ENCODE measurements at regions not wholly inside any gene's neighbourhood (a gene's known extent, or its start where the extent isn't known, plus 50 kb on each side); places are given as distances from the start of the nearest gene placed in this dataset.

DNA sequence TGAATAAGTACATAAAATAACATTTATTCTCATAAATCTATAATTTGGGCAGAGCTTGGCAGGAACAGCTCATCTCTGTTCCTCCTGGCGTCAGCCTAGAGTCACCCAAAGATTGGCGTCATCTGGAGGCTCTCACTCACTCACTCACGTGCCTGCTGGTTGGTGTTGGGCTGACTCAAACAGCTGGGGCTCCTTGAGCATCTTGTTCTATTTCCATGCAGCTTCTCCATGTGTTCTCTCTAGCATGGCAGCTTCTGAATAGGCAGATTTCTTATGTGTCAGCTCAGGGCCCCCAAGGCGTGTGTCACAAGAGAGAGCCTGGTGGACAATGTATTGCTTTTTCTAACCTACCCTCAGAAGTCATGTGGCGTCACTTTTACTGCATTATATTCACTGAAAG, 70.6 kb upstream of the RAB3GAP2 start:
- no peaks in the 10 kb centered on the region for H3K36me3 Mint-ChIP-seq
- no peak overlapping the region for H3K27ac Mint-ChIP-seq
- DNase-seq (ENCODE audit: low spot score in 2 of 2): no peak
- no peaks in the 10 kb centered on the region for H3K9me3 Mint-ChIP-seq
- no peak for ATAC-seq

DNA sequence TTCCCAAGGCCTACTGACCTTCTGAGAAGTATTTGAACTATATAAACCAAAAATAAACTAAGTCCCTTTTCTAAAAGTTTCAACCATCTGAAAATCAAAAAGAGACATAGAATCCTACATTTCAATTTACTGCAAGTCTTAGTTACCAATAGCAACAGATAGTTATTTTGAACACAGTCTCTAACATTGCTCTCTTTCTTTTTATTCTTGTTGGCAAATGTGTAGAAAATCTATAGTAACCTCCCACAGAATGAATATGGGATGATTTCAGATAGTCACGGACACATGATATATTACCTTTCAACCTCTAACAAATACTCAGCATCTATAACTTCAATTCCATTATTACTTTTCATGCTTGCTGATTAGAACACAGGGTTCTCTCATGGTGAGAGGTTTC, 68.9 kb upstream of the RAB3GAP2 start:
- H3K9me3 Mint-ChIP-seq: no peaks in the 10 kb centered on the region
- DNase-seq (ENCODE audit: low spot score in 2 of 2): no peak
- no peak overlapping the region for H3K27ac Mint-ChIP-seq
- no peaks in the 10 kb centered on the region for H3K36me3 Mint-ChIP-seq
- ATAC-seq: no peak

DNA sequence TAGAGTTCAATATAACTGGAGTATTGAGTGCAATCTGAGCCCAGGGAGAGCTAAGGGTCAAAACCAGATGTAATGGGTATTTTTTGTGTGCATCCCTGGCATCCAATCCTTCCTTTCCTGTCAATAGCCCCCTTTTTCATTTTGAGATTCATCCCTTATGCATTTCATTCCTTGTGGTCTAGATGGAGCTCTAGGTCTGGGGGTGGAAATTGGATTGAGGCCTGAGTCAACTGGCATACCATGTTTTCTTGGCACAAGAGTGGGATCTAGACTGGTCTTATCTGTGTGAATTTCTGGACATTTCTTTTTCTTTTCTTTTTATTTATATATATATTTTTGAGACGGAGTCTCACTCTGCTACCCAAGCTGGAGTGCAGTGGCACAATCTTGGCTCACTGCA, 67.3 kb upstream of the RAB3GAP2 start:
- Mint-ChIP-seq H3K27ac (no peak overlapping the region), H3K36me3 (no peaks in the 10 kb centered on the region), H3K9me3 (no peaks in the 10 kb centered on the region)
- DNase-seq (ENCODE audit: low spot score in 2 of 2): no peak
- no peak for ATAC-seq

DNA sequence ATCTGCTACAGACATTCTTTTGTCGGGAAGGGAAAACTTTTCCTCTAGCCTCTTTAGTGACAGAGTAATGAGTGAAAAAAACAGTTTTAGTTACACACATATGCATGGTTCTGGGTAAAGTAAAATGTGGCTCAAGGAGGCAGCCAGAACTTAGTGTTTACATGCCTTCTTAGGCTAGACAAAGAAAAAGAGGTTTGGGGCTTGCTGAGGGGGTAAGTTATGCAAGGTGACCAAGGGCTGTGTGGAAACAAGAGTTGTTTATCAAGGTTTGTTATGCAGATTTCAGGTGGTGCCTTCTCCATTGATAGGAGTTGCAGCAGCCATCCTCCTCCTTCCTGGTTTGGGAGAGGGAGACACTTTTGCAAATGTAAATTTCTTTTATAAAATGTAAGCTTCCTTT, 66.5 kb upstream of the RAB3GAP2 start:
- no peaks in the 10 kb centered on the region for H3K36me3 Mint-ChIP-seq
- no peak overlapping the region for H3K27ac Mint-ChIP-seq
- H3K9me3 Mint-ChIP-seq: no peaks in the 10 kb centered on the region
- no peak for ATAC-seq
- DNase-seq (ENCODE audit: low spot score in 2 of 2): no peak

DNA sequence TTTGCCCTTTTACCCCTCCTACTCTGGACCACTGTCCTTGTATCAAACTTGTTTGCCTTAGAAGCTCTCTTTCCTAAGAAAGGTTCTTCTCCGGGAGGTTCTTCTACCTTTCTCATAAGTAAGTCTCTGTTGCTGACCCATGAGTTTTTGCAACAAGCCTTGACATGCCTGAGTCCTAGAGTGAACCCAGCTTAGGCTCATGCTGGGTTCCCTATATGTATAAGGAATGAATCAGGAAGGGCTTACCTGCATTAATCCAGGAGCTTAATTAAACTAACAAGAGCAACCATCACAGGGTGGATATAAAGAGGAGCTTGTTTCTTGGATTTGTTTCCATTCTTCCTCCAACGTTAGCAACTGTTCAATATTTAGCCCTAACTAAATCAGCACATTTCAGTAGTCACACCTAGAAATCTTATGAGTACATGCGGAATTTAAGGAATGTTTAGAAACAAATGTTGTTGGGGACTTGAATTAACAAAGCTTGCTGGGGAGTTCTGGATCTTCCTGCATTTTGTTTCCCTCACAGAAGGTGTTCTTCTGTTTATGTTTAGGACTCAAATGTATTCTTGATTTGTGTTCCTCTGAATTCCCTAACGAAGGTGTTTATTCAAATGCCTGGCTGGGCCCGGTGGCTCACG, 64.3 kb upstream of the RAB3GAP2 start:
- no peak overlapping the region for H3K27ac Mint-ChIP-seq

DNA sequence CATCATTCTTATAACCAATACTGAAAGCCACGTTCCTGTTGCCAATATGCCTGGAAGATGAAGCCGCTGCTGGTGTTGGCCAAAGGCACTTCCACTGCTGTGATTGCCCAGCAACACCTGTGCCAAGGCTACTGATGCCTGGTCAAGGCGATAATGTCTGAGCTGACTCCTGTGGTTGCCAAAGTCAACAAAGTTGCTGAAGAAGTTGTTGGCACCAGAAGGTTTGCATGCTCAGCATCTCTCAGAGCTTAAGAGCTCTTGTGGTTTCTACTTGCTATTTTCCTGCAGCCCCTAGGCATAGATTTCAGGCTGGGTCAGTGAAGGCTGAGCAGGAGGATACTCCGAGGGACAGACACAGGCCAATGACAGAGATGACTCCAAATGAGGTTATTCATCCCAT, 63.4 kb upstream of the RAB3GAP2 start:
- Mint-ChIP-seq H3K9me3 (no peaks in the 10 kb centered on the region), H3K27ac (no peak overlapping the region)

More for the DNA sequence above, 64.3 kb upstream of the RAB3GAP2 start:
- no peak for ATAC-seq
- no peaks in the 10 kb centered on the region for H3K9me3 Mint-ChIP-seq
- H3K36me3 Mint-ChIP-seq: no peaks in the 10 kb centered on the region
- no peak for DNase-seq (ENCODE audit: low spot score in 2 of 2)

DNA sequence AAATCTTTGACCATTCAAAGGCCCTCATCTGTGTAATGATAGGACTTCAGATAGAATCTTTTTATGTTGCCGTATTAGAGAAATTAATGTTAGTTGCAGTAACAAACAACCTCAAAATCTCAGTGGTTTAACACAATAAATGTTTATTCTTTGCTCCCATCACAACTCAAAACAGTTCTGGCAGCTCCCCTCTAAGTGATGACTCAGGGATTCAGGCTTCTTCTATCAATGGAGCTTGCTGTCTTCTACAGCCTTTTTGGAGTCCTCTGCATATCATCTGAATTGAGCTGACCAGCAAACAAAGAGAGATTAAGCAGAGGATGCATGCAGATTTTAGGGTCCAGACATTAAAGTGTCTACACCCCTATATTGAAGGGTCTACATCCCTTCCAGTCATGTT, 59.1 kb upstream of the RAB3GAP2 start:
- Mint-ChIP-seq H3K27ac (no peak overlapping the region), H3K36me3 (no peaks in the 10 kb centered on the region), H3K9me3 (no peaks in the 10 kb centered on the region)
- DNase-seq (ENCODE audit: low spot score in 2 of 2): no peak
- no peak for ATAC-seq

More for the DNA sequence above, 63.4 kb upstream of the RAB3GAP2 start:
- H3K36me3 Mint-ChIP-seq: no peaks in the 10 kb centered on the region
- DNase-seq (ENCODE audit: low spot score in 2 of 2): no peak
- no peak for ATAC-seq

DNA sequence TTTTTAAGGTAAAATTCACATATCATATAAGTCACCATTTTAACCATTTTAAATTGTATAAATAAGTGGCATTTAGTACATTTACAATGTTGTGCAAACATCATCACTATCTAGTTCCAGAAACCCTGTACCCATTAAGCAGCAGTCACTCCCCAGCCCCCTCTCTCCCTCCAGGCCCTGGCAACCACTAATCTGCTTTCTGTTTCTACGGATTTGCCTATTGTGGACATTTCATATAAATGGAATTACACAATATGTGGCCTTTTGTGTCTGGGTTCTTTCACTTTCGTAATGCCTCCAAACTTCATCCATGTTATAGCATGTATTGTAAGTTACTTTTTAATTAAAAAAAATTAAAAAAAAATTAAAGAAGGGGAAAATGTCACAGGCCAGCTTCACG, 58.0 kb upstream of the RAB3GAP2 start:
- Mint-ChIP-seq H3K36me3 (no peaks in the 10 kb centered on the region), H3K27ac (no peak overlapping the region), H3K9me3 (no peaks in the 10 kb centered on the region)
- no peak for ATAC-seq
- DNase-seq (ENCODE audit: low spot score in 2 of 2): no peak

DNA sequence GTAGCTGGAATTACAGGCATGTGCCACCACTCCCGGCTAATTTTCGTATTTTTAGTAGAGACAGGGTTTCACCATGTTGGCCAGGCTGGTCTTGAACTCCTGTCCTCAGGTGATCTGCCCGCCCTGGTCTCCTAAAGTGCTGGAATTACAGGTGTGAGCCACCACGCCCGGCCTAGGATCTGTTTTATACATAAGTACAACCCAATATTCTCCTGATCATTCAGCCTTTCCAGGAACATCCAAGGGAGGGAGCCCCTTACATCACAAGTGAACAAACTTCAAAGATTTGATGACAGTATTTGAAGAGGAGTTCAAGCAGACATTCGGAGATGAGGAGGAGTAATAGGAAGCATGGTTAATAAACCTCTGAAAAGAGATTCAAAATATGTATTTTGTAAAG, 54.9 kb upstream of the RAB3GAP2 start:
- DNase-seq (ENCODE audit: low spot score in 2 of 2) (no peak), ATAC-seq (no peak)
- H3K9me3 Mint-ChIP-seq: no peaks in the 10 kb centered on the region
- no peaks in the 10 kb centered on the region for H3K36me3 Mint-ChIP-seq
- H3K27ac Mint-ChIP-seq: no peak overlapping the region

DNA sequence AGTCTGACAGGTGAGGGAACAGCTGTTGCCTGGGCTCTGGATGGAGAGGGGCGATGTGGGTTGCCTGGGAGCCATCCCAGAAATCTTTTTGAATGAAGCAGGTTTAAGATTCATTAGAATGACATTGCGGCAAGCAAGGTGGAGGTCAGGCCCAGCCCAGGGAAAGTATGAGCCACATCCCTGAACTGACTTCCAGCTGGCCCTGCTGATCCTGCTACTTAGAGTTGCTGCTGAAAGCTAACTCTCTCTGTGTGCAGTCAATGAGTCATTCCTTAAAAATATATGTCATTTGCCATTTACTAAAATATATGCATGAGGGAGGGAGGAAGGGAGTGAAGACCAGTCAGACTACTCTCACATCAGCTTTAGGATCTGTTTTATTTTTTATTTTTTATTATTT, 54.3 kb upstream of the RAB3GAP2 start:
- Mint-ChIP-seq H3K27ac (no peak overlapping the region), H3K36me3 (no peaks in the 10 kb centered on the region), H3K9me3 (no peaks in the 10 kb centered on the region)
- DNase-seq (ENCODE audit: low spot score in 2 of 2) (no peak), ATAC-seq (no peak)

DNA sequence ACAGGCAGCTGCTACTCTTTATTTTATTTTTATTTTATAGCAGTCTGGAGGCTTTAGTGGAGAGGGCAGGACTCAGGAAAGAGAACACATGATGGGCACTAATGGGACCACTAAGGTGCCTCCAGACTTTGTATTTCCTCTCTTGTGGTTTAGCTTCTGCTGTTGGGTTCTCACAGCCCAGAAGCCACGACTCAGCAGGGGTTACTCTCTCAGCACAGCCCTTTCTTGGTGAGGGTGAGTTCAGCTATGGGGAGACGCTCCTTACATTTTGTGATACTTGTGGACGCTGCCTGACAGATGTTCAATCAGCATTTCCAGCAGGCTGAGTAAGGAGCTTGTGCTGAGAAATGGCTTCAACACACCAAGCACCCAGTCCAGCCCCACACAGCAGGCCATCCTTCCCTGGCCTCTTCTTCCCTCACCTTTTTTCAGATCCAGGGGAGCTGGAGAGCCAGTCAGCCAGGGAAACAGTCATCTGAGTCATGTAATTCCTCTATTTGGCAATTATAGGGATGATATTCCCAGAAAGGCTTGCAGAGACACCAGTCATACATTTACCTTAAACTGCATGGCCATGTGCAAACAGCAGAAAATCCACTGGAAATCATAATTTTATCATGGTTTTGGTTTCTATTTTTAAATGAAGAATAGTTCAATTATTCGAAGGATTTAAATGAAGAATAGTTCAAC, 53.2 kb upstream of the RAB3GAP2 start:
- Mint-ChIP-seq H3K9me3 (no peaks in the 10 kb centered on the region), H3K27ac (no peak overlapping the region), H3K36me3 (no peaks in the 10 kb centered on the region)
- no peak for DNase-seq (ENCODE audit: low spot score in 2 of 2)
- ATAC-seq: no peak

DNA sequence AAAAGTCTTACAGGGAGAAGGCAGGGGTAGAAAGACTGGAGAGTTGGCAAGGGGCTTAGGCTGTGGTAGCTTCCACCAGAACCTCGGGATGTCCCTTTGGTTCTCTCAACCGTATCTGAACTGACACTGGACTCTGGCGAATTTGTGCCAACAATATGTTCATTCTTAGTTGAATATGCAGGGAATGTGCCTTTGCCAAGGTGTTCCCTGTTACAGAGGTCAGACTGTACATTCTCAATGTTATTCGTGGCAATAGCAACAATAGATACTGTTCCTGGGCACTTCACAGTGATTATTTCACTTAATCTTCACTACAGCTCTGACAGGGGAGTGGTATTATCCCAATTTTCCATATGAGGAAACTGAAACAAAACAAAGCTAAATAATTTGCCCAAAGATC, 51.5 kb upstream of the RAB3GAP2 start:
- Mint-ChIP-seq H3K27ac (no peak overlapping the region), H3K36me3 (no peaks in the 10 kb centered on the region), H3K9me3 (no peaks in the 10 kb centered on the region)
- ATAC-seq (no peak), DNase-seq (ENCODE audit: low spot score in 2 of 2) (no peak)

DNA sequence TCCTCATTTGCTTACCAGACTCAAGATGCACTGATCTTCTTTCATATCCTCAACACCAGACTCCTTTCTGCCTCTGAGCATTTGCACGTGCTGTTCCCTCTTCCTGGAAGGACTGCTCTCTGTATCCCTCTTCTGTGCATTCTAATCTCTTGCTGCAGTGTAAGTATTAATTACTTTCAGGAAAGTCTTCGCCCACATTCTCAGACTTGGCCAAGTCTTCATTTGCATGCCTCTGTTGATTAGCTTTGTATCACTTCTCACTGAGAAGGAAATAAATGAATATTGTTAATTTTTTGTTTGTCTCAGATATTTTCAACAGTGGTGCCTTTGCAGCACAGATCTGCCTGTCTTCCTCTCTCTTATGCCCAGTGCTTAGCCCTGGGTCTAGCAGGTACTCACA, 50.3 kb upstream of the RAB3GAP2 start:
- no peak for ATAC-seq
- H3K36me3 Mint-ChIP-seq: no peaks in the 10 kb centered on the region

More for the DNA sequence above, 50.3 kb upstream of the RAB3GAP2 start:
- Mint-ChIP-seq H3K9me3 (no peaks in the 10 kb centered on the region), H3K27ac (no peak overlapping the region)
- no peak for DNase-seq (ENCODE audit: low spot score in 2 of 2)

All from activated naive CD4-positive, alpha-beta T cell treated with anti-CD3 and anti-CD28 coated beads, Interleukin-2, amount 50 U/mL, for 72 hours (primary cell).